GM23248 (cell line): ENCODE measurements at regions not wholly inside any gene's neighbourhood (a gene's known extent, or its start where the extent isn't known, plus 50 kb on each side); places are given as distances from the start of the nearest gene placed in this dataset.
"Not testable (repeated sequence)": the region's sequence is repeated elsewhere in the genome, so short reads cannot be mapped to it uniquely, and the experiment has no call there.

Experiments
- EZH2 ChIP-seq: fragments of 200-600 bp; sonication (generic); IDR thresholded peaks from 2 replicates; pipeline ENCODE4 v1.6.1; 2018; ENCODE audit warnings: antibody characterized with exemption, mild to moderate bottlenecking; ENCODE audit not compliant: insufficient read depth, poor library complexity, severe bottlenecking
- EZH2phosphoT487 ChIP-seq: fragments of 200-600 bp; sonication (generic); IDR thresholded peaks from 2 replicates; pipeline ENCODE4 v1.6.1; 2018; ENCODE audit warnings: antibody characterized with exemption, moderate library complexity, mild to moderate bottlenecking, low read depth; ENCODE audit not compliant: insufficient read depth

- not testable (repeated sequence) for TF ChIP-seq EZH2phosphoT487, EZH2
These were observed 69.7 kb upstream of the AGAP9 start for GRCh38 chr10:47593129-47593528.
